Uterus (tissue), 3 donors: ENCODE measurements at regions not wholly inside any gene's neighbourhood (a gene's known extent, or its start where the extent isn't known, plus 50 kb on each side); places are given as distances from the start of the nearest gene placed in this dataset.
A peak's percentile ranks its signal among the peaks of the same experiment; 100 is the strongest.

Experiments used
- DNase-seq, 2 donors: peaks; one replicate each; pipeline ENCODE4 v3.0.0-alpha.2; 2019 to 2020
- H3K27ac ChIP-seq, 2 donors: fragments of 200-600 bp; sonication (generic); 1 replicate in 1 of 2; 2 replicates in 1 of 2; pipeline ENCODE4 v1.5.1; 2016 to 2018
- H3K27me3 ChIP-seq, 2 donors: fragments of 200-600 bp; sonication (generic); one replicate each; pipeline ENCODE4 v1.5.1; 2018 to 2019; ENCODE audit warnings: control low read depth in 1 of 2
- H3K36me3 ChIP-seq, 2 donors: fragments of 200-600 bp; sonication (generic); one replicate each; pipeline ENCODE4 v1.5.1; 2019; ENCODE audit warnings: control low read depth in 1 of 2
- H3K4me1 ChIP-seq, 2 donors: fragments of 200-600 bp; sonication (generic); one replicate each; pipeline ENCODE4 v1.5.1; 2018 to 2019; ENCODE audit warnings: control low read depth in 1 of 2
- H3K4me3 ChIP-seq, 2 donors: fragments of 200-600 bp; sonication (generic); 1 replicate in 1 of 2; 2 replicates in 1 of 2; pipeline ENCODE4 v1.5.1; 2018 to 2019; ENCODE audit warnings: mild to moderate bottlenecking in 1 of 2
- H3K9me3 ChIP-seq, 2 donors: fragments of 200-600 bp; sonication (generic); one replicate each; pipeline ENCODE4 v1.5.1; 2019; ENCODE audit warnings: control low read depth in 1 of 2
- CTCF ChIP-seq, 4 experiments: fragments of 200-600 bp in 2 of 4; fragments of 450-650 bp in 2 of 4; sonication (generic) in 2 of 4; IDR thresholded peaks; one replicate each; pipeline ENCODE4 v1.5.1; 2016 to 2019; ENCODE audit warnings: antibody characterized with exemption in 4 of 4, mild to moderate bottlenecking in 2 of 4, moderate library complexity in 1 of 4
- POLR2A ChIP-seq, 2 donors: fragments of 450-650 bp; IDR thresholded peaks; one replicate each; pipeline ENCODE4 v1.6.1; 2016; ENCODE audit warnings: antibody characterized with exemption in 2 of 2, mild to moderate bottlenecking in 1 of 2, moderate library complexity in 1 of 2
- intact Hi-C: fragments of 100-400 bp; cut with DNase I; formaldehyde crosslinking; loops from one replicate; pipeline ENCODE4 v1.15.1; 2023; ENCODE audit warnings: low total_unique reads
- donor health status: DM: yes; HTN: yes; CAD: no.

GRCh38 chr21:35852820-35853219 lies 207.5 kb downstream of the SETD4 start:
- Histone ChIP-seq H3K4me3 (no peak overlapping the region), H3K36me3 (no peaks in the 10 kb centered on the region), H3K27me3 (no peaks in the 10 kb centered on the region), H3K9me3 (no peaks in the 10 kb centered on the region), H3K27ac (peak overlapping the region; percentile 5 to 31), H3K4me1 (peaks cover 4 to 14% of the 10 kb centered on the region in 2 donors)
- intact Hi-C loops, result no loop called here
- peak in 1 of 2 donors; percentile 41 for DNase-seq
- TF ChIP-seq CTCF (IDR thresholded peaks at IDR 0.05), result no peak
- no peak for TF ChIP-seq POLR2A (IDR thresholded peaks at IDR 0.05)

GRCh38 chr21:35850542-35851103 lies 209.7 kb downstream of the SETD4 start:
- H3K27ac ChIP-seq, result no peak overlapping the region
- intact Hi-C loops, result no loop called here
- H3K4me3 ChIP-seq, result no peak overlapping the region

GRCh38 chr21:35850029-35850428 lies 210.3 kb downstream of the SETD4 start:
- Histone ChIP-seq H3K9me3 (no peaks in the 10 kb centered on the region), H3K27me3 (no peaks in the 10 kb centered on the region), H3K4me3 (no peak overlapping the region), H3K36me3 (no peaks in the 10 kb centered on the region), H3K27ac (no peak overlapping the region), H3K4me1 (peaks cover 4 to 14% of the 10 kb centered on the region in 2 donors)
- intact Hi-C loops, result no loop called here
- TF ChIP-seq POLR2A (IDR thresholded peaks at IDR 0.05) (no peak), CTCF (IDR thresholded peaks at IDR 0.05) (no peak)
- DNase-seq, result no peak

More at GRCh38 chr21:35850542-35851103, 209.7 kb downstream of the SETD4 start:
- Histone ChIP-seq H3K36me3 (no peaks in the 10 kb centered on the region), H3K27me3 (no peaks in the 10 kb centered on the region), H3K4me1 (peaks cover 4 to 14% of the 10 kb centered on the region in 2 donors), H3K9me3 (no peaks in the 10 kb centered on the region)
- TF ChIP-seq CTCF (IDR thresholded peaks at IDR 0.05) (no peak), POLR2A (IDR thresholded peaks at IDR 0.05) (no peak)
- no peak for DNase-seq

GRCh38 chr21:35849144-35849543 lies 211.2 kb downstream of the SETD4 start:
- Histone ChIP-seq H3K4me3 (no peak overlapping the region), H3K9me3 (no peaks in the 10 kb centered on the region), H3K36me3 (no peaks in the 10 kb centered on the region), H3K27ac (no peak overlapping the region), H3K4me1 (peaks cover 4 to 12% of the 10 kb centered on the region in 2 donors), H3K27me3 (no peaks in the 10 kb centered on the region)
- TF ChIP-seq POLR2A (IDR thresholded peaks at IDR 0.05) (no peak), CTCF (IDR thresholded peaks at IDR 0.05) (no peak)
- DNase-seq, result no peak
- intact Hi-C loops, result no loop called here

GRCh38 chr21:35843911-35844667 lies 216.2 kb downstream of the SETD4 start:
- H3K4me1 ChIP-seq, result no peaks in the 10 kb centered on the region
- H3K27ac ChIP-seq, result no peak overlapping the region
- H3K27me3 ChIP-seq, result no peaks in the 10 kb centered on the region
- intact Hi-C loops, result no loop called here
- peak in 1 of 2 donors; percentile 26 for DNase-seq
- TF ChIP-seq CTCF (IDR thresholded peaks at IDR 0.05) (no peak), POLR2A (IDR thresholded peaks at IDR 0.05) (no peak)
- H3K4me3 ChIP-seq, result no peak overlapping the region
- no peaks in the 10 kb centered on the region for H3K36me3 ChIP-seq
- no peaks in the 10 kb centered on the region for H3K9me3 ChIP-seq
